Gastrocnemius medialis (tissue), 4 donors: ENCODE measurements at regions not wholly inside any gene's neighbourhood (a gene's known extent, or its start where the extent isn't known, plus 50 kb on each side); places are given as distances from the start of the nearest gene placed in this dataset.

Experiments
- ATAC-seq, 2 donors: fragments of 150-250 bp; one replicate each; pipeline ENCODE4 v1.9.1; 2016
- DNase-seq, 2 donors: peaks; one replicate each; pipeline ENCODE4 v3.0.0-alpha.2; 2019
- H3K27ac ChIP-seq, 4 donors: fragments of 200-600 bp; sonication (generic); 1 replicate in 1 of 4; 2 replicates in 3 of 4; pipeline ENCODE4 v1.5.1; 2016 to 2018; ENCODE audit warnings: mild to moderate bottlenecking in 2 of 4, moderate library complexity in 1 of 4
- H3K27me3 ChIP-seq, 3 donors: fragments of 200-600 bp; sonication (generic) in 2 of 3; 1 replicate in 1 of 3; 2 replicates in 2 of 3; pipeline versions ENCODE4 v1.5.1 to v1.6.0; 2016 to 2019; ENCODE audit warnings: mild to moderate bottlenecking in 1 of 3, moderate library complexity in 1 of 3
- H3K36me3 ChIP-seq, 2 donors: fragments of 200-600 bp; sonication (generic) in 1 of 2; one replicate each; pipeline ENCODE4 v1.5.1; 2017 to 2018
- H3K4me1 ChIP-seq, 2 donors: fragments of 200-600 bp; sonication (generic) in 1 of 2; one replicate each; pipeline ENCODE4 v1.5.1; 2016 to 2017; ENCODE audit warnings: mild to moderate bottlenecking in 2 of 2
- H3K4me3 ChIP-seq, 4 donors: fragments of 200-600 bp; sonication (generic) in 3 of 4; 1 replicate in 1 of 4; 2 replicates in 3 of 4; pipeline ENCODE4 v1.5.1; 2016 to 2019; ENCODE audit warnings: mild to moderate bottlenecking in 2 of 4
- H3K9me3 ChIP-seq, 3 donors: fragments of 200-600 bp; sonication (generic) in 2 of 3; 1 replicate in 1 of 3; 2 replicates in 2 of 3; pipeline ENCODE4 v1.5.1; 2016 to 2019
- POLR2A ChIP-seq, 2 donors: fragments of 450-650 bp; IDR thresholded peaks; one replicate each; pipeline ENCODE4 v1.6.1; 2017; ENCODE audit warnings: antibody characterized with exemption in 2 of 2, mild to moderate bottlenecking in 2 of 2, moderate library complexity in 2 of 2
- in situ Hi-C, 4 donors: fragments of 200-750 bp; cut with MboI; loops; one replicate each; pipeline versions ENCODE4 v1.15.0 to v1.8.0; 2017; ENCODE audit warnings: low sequenced_read_pairs in 4 of 4
- intact Hi-C: fragments of 100-400 bp; cut with DNase I; formaldehyde crosslinking; loops from one replicate; pipeline ENCODE4 v1.15.1; 2023; ENCODE audit warnings: low total_unique reads
- TF ChIP-seq, protein P1 (sequence below), 5 experiments: fragments of 450-650 bp in 3 of 5; fragments of 200-600 bp in 2 of 5; sonication (generic) in 2 of 5; IDR thresholded peaks in 4 of 5; conservative IDR thresholded peaks in 1 of 5; 1 replicate in 4 of 5; 2 replicates in 1 of 5; pipeline ENCODE4 v1.5.1; 2016 to 2019; ENCODE audit warnings: antibody characterized with exemption in 5 of 5, mild to moderate bottlenecking in 3 of 5, moderate library complexity in 3 of 5

DNA sequence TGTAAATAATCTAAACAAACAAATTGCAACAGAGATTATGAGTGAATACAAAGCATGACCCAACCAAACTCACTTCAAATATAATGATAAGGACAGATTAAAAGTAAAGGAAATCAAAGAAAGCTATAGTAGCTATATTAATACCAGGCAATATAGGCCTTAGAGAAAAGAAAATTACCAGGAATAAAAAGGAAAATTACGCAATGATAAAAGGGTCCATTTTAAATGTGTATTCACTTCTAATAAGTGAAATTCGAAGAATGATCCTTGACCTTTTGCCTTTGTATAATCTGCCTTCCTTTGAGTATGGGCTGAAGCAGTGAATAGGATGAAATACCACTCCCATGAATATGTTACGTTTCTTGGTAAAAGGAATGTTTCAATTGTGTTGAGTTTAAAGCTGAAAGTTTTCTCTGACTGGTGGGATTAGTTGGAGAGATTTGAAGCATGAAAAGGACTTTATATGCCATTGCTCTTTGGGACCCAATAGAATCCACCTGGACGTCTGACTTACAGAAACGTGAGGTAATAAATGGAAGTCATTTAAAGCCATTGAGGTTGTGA is 91.9 kb upstream of the HMGCLL1 start:
- DNase-seq (no peak), ATAC-seq (no peak)
- in situ Hi-C loops (no loop called here), intact Hi-C loops (no loop called here)
- H3K27ac ChIP-seq: no peak overlapping the region
- TF ChIP-seq POLR2A (IDR thresholded peaks at IDR 0.05): no peak
- TF ChIP-seq, protein P1, sequence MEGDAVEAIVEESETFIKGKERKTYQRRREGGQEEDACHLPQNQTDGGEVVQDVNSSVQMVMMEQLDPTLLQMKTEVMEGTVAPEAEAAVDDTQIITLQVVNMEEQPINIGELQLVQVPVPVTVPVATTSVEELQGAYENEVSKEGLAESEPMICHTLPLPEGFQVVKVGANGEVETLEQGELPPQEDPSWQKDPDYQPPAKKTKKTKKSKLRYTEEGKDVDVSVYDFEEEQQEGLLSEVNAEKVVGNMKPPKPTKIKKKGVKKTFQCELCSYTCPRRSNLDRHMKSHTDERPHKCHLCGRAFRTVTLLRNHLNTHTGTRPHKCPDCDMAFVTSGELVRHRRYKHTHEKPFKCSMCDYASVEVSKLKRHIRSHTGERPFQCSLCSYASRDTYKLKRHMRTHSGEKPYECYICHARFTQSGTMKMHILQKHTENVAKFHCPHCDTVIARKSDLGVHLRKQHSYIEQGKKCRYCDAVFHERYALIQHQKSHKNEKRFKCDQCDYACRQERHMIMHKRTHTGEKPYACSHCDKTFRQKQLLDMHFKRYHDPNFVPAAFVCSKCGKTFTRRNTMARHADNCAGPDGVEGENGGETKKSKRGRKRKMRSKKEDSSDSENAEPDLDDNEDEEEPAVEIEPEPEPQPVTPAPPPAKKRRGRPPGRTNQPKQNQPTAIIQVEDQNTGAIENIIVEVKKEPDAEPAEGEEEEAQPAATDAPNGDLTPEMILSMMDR (IDR thresholded peaks at IDR 0.05 in 4 of 5, conservative IDR thresholded peaks at IDR 0.05 in 1 of 5): no peak
- H3K4me1 ChIP-seq: no peaks in the 10 kb centered on the region
- H3K9me3 ChIP-seq: no peaks in the 10 kb centered on the region
- H3K4me3 ChIP-seq: no peak overlapping the region
- H3K36me3 ChIP-seq: no peaks in the 10 kb centered on the region
- H3K27me3 ChIP-seq: no peaks in the 10 kb centered on the region

DNA sequence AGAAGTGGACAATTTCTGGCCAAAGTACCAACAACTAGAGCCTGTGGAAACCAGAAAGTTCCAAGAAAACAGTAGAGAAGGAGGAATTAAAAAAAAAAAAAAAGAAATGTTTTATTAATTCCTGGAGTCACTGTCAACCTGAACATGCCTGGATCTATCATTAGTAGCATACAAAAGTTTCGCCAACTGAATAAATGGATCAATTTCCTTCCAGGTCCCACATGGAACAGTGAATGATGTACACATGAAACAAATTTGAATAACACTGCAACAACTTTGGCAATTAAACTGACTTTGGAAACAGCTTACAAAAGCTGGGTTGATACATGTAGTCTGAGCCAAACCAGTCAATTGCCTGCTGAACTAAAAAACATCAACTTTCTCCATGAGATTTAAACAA is 90.0 kb upstream of the HMGCLL1 start:
- Histone ChIP-seq H3K27me3 (no peaks in the 10 kb centered on the region), H3K4me1 (no peaks in the 10 kb centered on the region), H3K27ac (peak overlapping the region; percentile 6 to 53 (median 46)), H3K9me3 (no peaks in the 10 kb centered on the region), H3K4me3 (no peak overlapping the region), H3K36me3 (no peaks in the 10 kb centered on the region)
- in situ Hi-C loops: no loop called here
- ATAC-seq (no peak), DNase-seq (no peak)
- intact Hi-C loops: no loop called here
- TF ChIP-seq, protein P1 (IDR thresholded peaks at IDR 0.05 in 4 of 5, conservative IDR thresholded peaks at IDR 0.05 in 1 of 5): no peak
- no peak for TF ChIP-seq POLR2A (IDR thresholded peaks at IDR 0.05)

DNA sequence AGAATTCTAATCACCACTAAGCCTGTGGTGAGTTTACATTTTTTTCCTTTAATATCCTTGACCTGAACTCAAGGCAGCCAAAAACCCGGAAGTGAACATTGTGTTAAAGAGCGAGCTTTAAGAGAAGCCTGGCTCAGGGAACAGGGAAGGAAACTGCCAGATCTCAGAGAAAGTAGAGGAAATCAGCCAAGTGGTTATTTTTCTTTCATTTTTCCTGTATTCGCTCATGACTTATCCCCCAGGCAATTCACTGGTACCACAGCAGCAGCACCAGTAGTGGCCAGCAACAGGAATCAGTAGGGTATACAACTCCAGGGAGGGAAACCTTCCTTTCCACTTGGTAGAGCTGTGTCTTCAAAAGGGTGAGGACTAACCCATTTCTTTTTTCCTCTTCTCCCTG is 89.6 kb upstream of the HMGCLL1 start:
- DNase-seq (no peak), ATAC-seq (peak in 1 of 2 donors; percentile 46)
- in situ Hi-C loops (no loop called here), intact Hi-C loops (no loop called here)
- Histone ChIP-seq H3K27me3 (no peaks in the 10 kb centered on the region), H3K27ac (peak overlapping the region; percentile 6 to 53 (median 46)), H3K4me3 (no peak overlapping the region), H3K9me3 (no peaks in the 10 kb centered on the region), H3K4me1 (no peaks in the 10 kb centered on the region), H3K36me3 (no peaks in the 10 kb centered on the region)
- TF ChIP-seq POLR2A (IDR thresholded peaks at IDR 0.05): no peak
- TF ChIP-seq, protein P1 (IDR thresholded peaks at IDR 0.05 in 4 of 5, conservative IDR thresholded peaks at IDR 0.05 in 1 of 5): no peak

DNA sequence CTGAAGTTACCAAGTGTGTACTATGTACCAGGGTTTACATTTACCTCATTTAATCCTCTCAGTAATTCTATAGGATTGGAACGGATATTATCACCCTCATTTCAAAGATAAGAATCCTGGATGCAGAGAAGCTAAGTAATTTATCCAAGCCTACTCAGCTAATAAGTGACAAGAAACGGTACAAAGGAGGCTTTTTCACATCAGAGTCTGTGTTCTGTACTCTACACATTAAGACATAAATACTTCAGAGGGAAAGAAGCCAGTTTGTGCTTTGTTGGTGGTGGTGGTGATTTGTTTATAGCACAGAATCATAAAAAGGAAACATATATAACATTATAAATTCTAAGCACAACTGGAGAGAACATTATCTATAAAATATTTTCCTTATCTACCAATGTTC is 88.3 kb upstream of the HMGCLL1 start:
- intact Hi-C loops: no loop called here
- in situ Hi-C loops: no loop called here
- DNase-seq (no peak), ATAC-seq (no peak)
- Histone ChIP-seq H3K9me3 (no peaks in the 10 kb centered on the region), H3K4me1 (no peaks in the 10 kb centered on the region), H3K27ac (no peak overlapping the region), H3K36me3 (no peaks in the 10 kb centered on the region), H3K27me3 (no peaks in the 10 kb centered on the region), H3K4me3 (no peak overlapping the region)
- TF ChIP-seq, protein P1 (IDR thresholded peaks at IDR 0.05 in 4 of 5, conservative IDR thresholded peaks at IDR 0.05 in 1 of 5): no peak
- no peak for TF ChIP-seq POLR2A (IDR thresholded peaks at IDR 0.05)
